NCI-H345 (cell line): ENCODE measurements at regions not wholly inside any gene's neighbourhood (a gene's known extent, or its start where the extent isn't known, plus 50 kb on each side); places are given as distances from the start of the nearest gene placed in this dataset.

ENCODE experiments used
- DNase-seq: peaks from one replicate; lab custom pipeline; 2025; lab: John Stamatoyannopoulos, UW

GRCh38 chr21:23438081-23438480 is 2169.2 kb downstream of the MRPL39 start:
- DNase-seq: no peak

- no peak for DNase-seq
Observed at GRCh38 chr21:23402929-23403520, 2204.3 kb downstream of the MRPL39 start.

- DNase-seq: no peak
Observed at GRCh38 chr21:23401278-23401677, 2206.0 kb downstream of the MRPL39 start.

GRCh38 chr21:23398726-23399125 is 2208.6 kb downstream of the MRPL39 start:
- DNase-seq: no peak

GRCh38 chr21:23394458-23394857 is 2212.8 kb downstream of the MRPL39 start:
- no peak for DNase-seq

GRCh38 chr21:23384679-23385078 is 2222.6 kb downstream of the MRPL39 start:
- DNase-seq: no peak

GRCh38 chr21:23374155-23374554 is 2233.1 kb downstream of the MRPL39 start:
- DNase-seq: no peak

- DNase-seq: no peak
Observed at GRCh38 chr21:23356905-23357304, 2250.4 kb downstream of the MRPL39 start.

GRCh38 chr21:23316190-23316589 is 2291.1 kb downstream of the MRPL39 start:
- DNase-seq: no peak

GRCh38 chr21:23308741-23309140 is 2298.5 kb downstream of the MRPL39 start:
- DNase-seq: no peak

- no peak for DNase-seq
Observed at GRCh38 chr21:23307065-23307464, 2300.2 kb downstream of the MRPL39 start.

GRCh38 chr21:23292292-23292691 is 2294.1 kb downstream of the NCAM2 start:
- DNase-seq: no peak

GRCh38 chr21:23281917-23282316 is 2283.7 kb downstream of the NCAM2 start:
- DNase-seq: no peak

GRCh38 chr21:23249760-23250159 is 2251.6 kb downstream of the NCAM2 start:
- no peak for DNase-seq

GRCh38 chr21:23247334-23247733 is 2249.1 kb downstream of the NCAM2 start:
- DNase-seq: no peak

- no peak for DNase-seq
Observed at GRCh38 chr21:23245255-23245654, 2247.0 kb downstream of the NCAM2 start.

- peak; percentile 5 for DNase-seq
Observed at GRCh38 chr21:23223882-23224281, 2225.7 kb downstream of the NCAM2 start.

- no peak for DNase-seq
Observed at GRCh38 chr21:23218667-23219066, 2220.5 kb downstream of the NCAM2 start.

- no peak for DNase-seq
Observed at GRCh38 chr21:23217597-23217996, 2219.4 kb downstream of the NCAM2 start.

GRCh38 chr21:23215261-23215660 is 2217.1 kb downstream of the NCAM2 start:
- no peak for DNase-seq
